Left hindlimb (tissue), 1 donor: ENCODE measurements at regions not wholly inside any gene's neighbourhood (a gene's known extent, or its start where the extent isn't known, plus 50 kb on each side); places are given as distances from the start of the nearest gene placed in this dataset.
"Not testable (repeated sequence)": the region's sequence is repeated elsewhere in the genome, so short reads cannot be mapped to it uniquely, and the experiment has no call there.

Experiments
- DNase-seq: peaks from one replicate; pipeline ENCODE4 v3.0.0-alpha.2; 2018

GRCh38 chr1:161454865-161455707 is 50.2 kb upstream of the FCGR2A start:
- DNase-seq = not testable (repeated sequence)

- not testable (repeated sequence) for DNase-seq
These were observed 51.0 kb upstream of the FCGR2A start for GRCh38 chr1:161453950-161454864.

GRCh38 chr1:161451698-161452348 is 53.4 kb upstream of the FCGR2A start:
- not testable (repeated sequence) for DNase-seq

GRCh38 chr1:161447760-161448332 is 57.4 kb upstream of the FCGR2A start:
- not testable (repeated sequence) for DNase-seq

GRCh38 chr1:161447040-161447759 is 58.1 kb upstream of the FCGR2A start:
- DNase-seq = not testable (repeated sequence)

GRCh38 chr1:161444725-161445124 is 60.5 kb upstream of the FCGR2A start:
- not testable (repeated sequence) for DNase-seq

GRCh38 chr1:161444255-161444654 is 61.0 kb upstream of the FCGR2A start:
- not testable (repeated sequence) for DNase-seq

- peak; percentile 70 for DNase-seq
These were observed 64.9 kb upstream of the FCGR2A start for GRCh38 chr1:161440312-161440894.

- no peak for DNase-seq
These were observed 65.7 kb upstream of the FCGR2A start for GRCh38 chr1:161439280-161440232.

- DNase-seq = not testable (repeated sequence)
These were observed 65.5 kb upstream of the CFAP126 start for GRCh38 chr1:161433191-161433590.

- DNase-seq = no peak
These were observed 64.4 kb upstream of the CFAP126 start for GRCh38 chr1:161432091-161432490.

- DNase-seq = no peak
These were observed 60.2 kb upstream of the CFAP126 start for GRCh38 chr1:161427733-161428516.

- DNase-seq = not testable (repeated sequence)
These were observed 55.2 kb upstream of the CFAP126 start for GRCh38 chr1:161422914-161423313.

- no peak for DNase-seq
These were observed 53.8 kb upstream of the CFAP126 start for GRCh38 chr1:161421456-161421855.

- DNase-seq = no peak
These were observed 53.2 kb upstream of the CFAP126 start for GRCh38 chr1:161420763-161421455.

GRCh38 chr1:161417536-161417935 is 49.9 kb upstream of the CFAP126 start:
- DNase-seq = not testable (repeated sequence)
